ENCODE measurements at regions not wholly inside any gene's neighbourhood (a gene's known extent, or its start where the extent isn't known, plus 50 kb on each side); places are given as distances from the start of the nearest gene placed in this dataset.

DNA sequence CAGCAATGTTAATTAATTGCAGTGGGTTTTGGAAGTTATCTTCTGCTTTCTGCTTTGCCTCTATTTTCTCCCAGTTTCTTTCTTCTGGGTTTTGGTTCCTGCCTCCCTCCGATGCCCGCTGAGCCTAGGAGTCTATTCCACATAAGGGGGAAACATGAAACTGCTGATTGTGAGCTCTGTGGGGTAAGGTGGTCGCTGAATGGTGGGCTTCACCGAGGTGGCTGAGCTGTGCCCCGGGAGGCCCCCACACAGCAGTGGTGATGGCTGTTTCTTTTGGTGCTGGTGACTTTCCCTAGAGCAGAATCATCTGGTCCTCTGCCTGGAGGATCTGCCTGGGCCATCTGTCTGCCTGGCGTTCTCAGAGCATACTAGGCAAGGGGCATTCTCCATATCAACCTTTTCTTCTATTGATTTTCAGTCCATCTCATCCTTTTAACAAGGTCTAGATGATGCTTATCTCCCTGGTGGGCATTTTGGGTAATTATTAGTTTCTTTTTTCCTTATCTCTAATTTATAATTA, 68.8 kb upstream of the ATP2B2 start:
- Mint-ChIP-seq H3K27me3 (ENCODE audit: low read depth in 3 of 3) (peaks cover 3 to 4% (median 4%) of the 10 kb centered on the region in 3 donors), H3K4me1 (no peaks in the 10 kb centered on the region), H3K4me3 (no peak overlapping the region), H3K27ac (peak overlapping the region in 1 of 6 donors; percentile 17), H3K36me3 (no peaks in the 10 kb centered on the region), H3K9me3 (no peaks in the 10 kb centered on the region)
- DNase-seq = no peak

DNA sequence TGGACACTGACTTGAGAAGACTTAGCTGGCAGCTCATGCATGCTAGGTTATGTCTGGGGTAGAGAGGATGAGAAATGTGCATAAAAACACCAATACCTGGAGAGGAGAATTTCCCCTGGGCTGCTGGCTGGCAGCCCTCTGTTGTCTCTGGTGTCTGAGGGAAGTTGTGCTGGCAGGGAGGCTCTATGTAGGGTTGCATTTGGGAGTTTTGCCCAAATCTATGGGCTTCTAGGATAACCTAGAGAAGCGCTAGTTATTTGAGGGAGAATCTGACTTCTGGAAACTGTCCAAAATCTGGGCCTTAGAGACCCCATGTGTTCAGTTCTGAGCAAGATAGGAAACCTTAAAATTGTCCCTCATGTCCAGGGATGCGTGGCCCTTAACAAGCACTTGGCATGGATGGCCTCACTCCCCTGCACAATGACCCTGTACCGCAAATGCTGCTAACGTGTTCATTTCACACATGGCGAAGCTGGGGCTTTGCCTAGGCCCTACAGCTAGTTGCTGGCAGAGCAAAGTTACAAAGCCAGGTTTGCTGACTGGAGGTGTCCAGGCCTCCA, 70.3 kb upstream of the ATP2B2 start:
- H3K4me3 Mint-ChIP-seq = no peak overlapping the region

DNA sequence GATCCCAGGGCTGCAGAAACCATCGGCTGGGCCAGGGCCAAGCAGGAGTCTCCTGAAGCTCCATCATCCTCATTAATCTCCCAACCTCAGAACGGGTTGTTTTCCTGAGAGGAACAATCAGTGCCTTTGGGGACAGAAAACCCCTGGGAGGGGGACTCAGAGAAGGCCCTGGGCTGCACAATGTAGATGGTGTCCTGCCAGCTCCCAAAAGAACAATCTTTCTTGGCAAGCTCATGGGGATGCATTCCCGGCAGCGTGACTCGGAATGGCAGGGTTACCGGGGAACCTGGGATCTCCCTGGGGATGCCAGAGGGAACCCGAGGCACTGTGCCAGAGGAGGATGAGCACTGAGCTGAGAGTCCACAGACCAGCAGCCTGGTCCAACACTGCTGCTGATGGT, 72.1 kb upstream of the ATP2B2 start:
- no peak for DNase-seq
- no peak overlapping the region for H3K4me3 Mint-ChIP-seq
- no peaks in the 10 kb centered on the region for H3K36me3 Mint-ChIP-seq
- no peaks in the 10 kb centered on the region for H3K4me1 Mint-ChIP-seq
- peaks cover 4 to 6% (median 4%) of the 10 kb centered on the region in 3 donors for H3K27me3 Mint-ChIP-seq (ENCODE audit: low read depth in 3 of 3)
- H3K9me3 Mint-ChIP-seq = no peaks in the 10 kb centered on the region
- no peak overlapping the region for H3K27ac Mint-ChIP-seq

More for the DNA sequence above, 70.3 kb upstream of the ATP2B2 start:
- Mint-ChIP-seq H3K4me1 (no peaks in the 10 kb centered on the region), H3K36me3 (no peaks in the 10 kb centered on the region), H3K9me3 (no peaks in the 10 kb centered on the region), H3K27me3 (ENCODE audit: low read depth in 3 of 3) (peaks cover 3 to 4% (median 4%) of the 10 kb centered on the region in 3 donors), H3K27ac (no peak overlapping the region)
- no peak for DNase-seq

DNA sequence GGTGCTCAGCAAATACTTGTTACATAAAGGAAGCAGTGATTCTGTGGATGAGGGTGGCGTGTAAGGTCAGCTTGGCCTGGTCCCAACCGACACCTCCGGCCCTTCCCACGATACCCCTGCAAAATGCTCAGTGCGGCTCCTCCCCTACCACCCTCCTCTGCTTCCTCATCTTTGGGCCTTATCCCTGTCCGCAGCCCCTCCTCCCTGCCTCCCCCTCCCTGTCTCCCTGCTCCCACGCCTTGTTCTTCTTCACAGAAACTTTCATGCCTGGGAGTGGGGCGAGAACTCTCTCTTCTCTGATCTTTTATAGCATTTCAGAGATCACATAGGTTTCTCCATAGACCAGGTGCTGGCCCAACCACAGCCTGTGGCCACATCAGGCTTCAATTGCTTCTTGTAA, 75.0 kb upstream of the ATP2B2 start:
- Mint-ChIP-seq H3K27ac (no peak overlapping the region), H3K27me3 (ENCODE audit: low read depth in 3 of 3) (peaks cover 1 to 6% (median 3%) of the 10 kb centered on the region in 3 donors), H3K4me3 (no peak overlapping the region), H3K36me3 (no peaks in the 10 kb centered on the region), H3K4me1 (no peaks in the 10 kb centered on the region), H3K9me3 (no peaks in the 10 kb centered on the region)
- no peak for DNase-seq

DNA sequence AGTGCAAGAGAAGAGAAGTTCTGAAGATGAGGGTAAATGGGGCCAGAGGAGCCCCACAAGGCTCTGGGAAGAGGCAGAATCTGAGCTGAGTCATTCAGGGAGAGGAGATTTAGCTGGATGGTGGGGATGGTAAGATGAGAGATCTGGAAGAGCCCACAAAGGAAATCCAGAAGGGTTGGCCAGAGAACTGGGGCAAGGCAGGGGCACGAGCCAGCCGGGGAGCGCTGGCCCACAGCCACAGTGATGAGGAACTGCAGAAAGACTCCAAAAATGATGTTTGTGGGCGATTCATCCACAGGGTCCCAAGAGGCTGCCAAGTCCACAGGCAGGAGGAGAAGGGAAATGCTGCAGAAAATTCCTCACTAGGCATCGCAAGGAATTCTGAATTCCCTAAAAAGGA, 75.9 kb upstream of the ATP2B2 start:
- H3K27ac Mint-ChIP-seq = peak overlapping the region in 1 of 6 donors; percentile 20
- no peaks in the 10 kb centered on the region for H3K36me3 Mint-ChIP-seq
- H3K9me3 Mint-ChIP-seq = no peaks in the 10 kb centered on the region
- H3K4me1 Mint-ChIP-seq = no peaks in the 10 kb centered on the region
- no peak for DNase-seq
- H3K4me3 Mint-ChIP-seq = no peak overlapping the region
- peaks cover 1 to 6% (median 6%) of the 10 kb centered on the region in 3 donors for H3K27me3 Mint-ChIP-seq (ENCODE audit: low read depth in 3 of 3)

DNA sequence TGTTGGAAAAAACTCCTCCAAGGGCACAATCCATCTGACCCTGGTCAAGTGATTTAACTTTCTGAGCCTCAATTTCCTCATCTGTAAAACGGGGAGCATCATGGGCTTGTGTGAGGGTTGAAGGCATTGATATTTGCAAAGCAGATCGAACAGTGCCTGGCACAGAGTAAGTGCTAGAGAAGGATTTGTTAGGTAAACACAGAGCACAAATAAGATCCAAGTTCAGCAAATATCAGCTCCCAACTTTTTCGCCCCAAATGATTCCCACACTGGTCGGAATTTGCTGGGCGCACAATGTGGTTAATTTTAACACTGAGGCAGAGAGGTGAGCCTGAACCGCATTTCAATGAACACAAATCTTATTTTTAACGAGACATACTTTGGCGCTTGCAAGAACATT, 76.3 kb upstream of the ATP2B2 start:
- DNase-seq = no peak
- H3K4me1 Mint-ChIP-seq = no peaks in the 10 kb centered on the region
- H3K9me3 Mint-ChIP-seq = no peaks in the 10 kb centered on the region
- H3K27me3 Mint-ChIP-seq (ENCODE audit: low read depth in 3 of 3) = peaks cover 1 to 6% (median 6%) of the 10 kb centered on the region in 3 donors
- H3K27ac Mint-ChIP-seq = no peak overlapping the region
- H3K4me3 Mint-ChIP-seq = no peak overlapping the region
- H3K36me3 Mint-ChIP-seq = no peaks in the 10 kb centered on the region

DNA sequence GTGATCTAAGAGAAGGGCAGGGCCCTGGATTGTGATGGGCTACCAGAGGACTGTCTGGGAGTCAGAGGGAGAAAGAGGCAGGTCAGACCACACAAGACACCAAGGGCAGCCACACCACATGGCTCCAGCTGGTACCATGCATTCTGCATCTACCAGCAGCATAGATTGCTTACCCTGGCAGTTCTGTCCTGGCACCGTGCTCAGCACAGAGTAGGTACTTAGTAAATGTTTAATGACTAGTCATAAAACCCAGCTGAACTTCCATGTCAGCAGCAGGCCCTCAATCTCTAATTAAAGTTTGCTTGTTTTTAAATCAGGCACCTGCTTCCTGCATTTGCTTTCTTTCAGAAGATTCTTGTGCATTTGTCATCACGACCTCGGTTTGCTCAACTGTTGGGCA, 77.3 kb upstream of the ATP2B2 start:
- Mint-ChIP-seq H3K4me3 (no peak overlapping the region), H3K4me1 (no peaks in the 10 kb centered on the region), H3K27me3 (ENCODE audit: low read depth in 3 of 3) (peaks cover 1 to 8% (median 6%) of the 10 kb centered on the region in 3 donors), H3K36me3 (no peaks in the 10 kb centered on the region), H3K9me3 (no peaks in the 10 kb centered on the region), H3K27ac (no peak overlapping the region)
- DNase-seq = no peak

DNA sequence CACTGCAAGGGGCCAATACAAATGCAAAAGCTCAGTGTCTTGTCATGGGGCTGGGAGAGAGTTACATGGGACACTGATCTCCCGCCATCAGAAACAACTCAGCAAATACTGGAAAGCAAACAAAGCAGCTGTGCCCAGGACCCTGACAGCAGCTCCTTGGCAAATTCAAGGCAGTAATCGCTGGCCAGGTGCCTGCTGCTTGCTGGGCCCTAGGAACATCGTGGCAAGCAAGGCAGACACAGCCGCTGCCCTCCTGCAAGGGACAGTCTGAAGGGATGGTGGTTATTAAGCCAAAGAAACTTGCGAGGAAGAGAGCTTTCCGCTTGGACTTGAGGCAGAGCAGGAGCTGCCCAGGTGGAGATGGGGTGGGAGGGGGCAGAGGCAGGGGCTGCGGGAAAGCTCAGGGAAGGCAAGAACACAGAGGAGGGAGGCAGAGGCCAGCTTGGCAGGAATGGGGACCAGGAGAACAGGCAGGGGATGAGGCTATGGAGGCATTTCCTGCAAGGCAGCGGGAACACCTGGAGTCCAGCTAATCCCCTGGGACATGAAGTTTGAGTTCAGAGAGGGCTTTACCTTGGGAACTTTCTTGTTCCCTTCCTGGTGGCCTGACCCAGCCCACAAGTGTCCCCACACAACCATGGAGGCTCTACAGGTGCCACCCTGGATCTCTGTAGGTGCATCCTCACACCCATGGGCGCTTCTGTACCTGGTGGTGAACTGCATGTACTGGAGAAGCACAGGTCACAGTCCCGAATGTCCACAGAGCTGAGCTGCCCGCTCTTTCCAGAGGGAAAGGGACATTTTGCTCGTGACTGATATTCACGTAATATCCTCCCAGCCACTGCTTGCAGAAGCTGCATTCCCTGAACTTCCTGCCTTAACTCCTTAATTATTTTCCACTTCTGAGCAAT, 78.7 kb upstream of the ATP2B2 start:
- Mint-ChIP-seq H3K9me3 (no peaks in the 10 kb centered on the region), H3K4me3 (no peak overlapping the region), H3K36me3 (no peaks in the 10 kb centered on the region), H3K27me3 (ENCODE audit: low read depth in 3 of 3) (peaks cover 1 to 8% (median 4%) of the 10 kb centered on the region in 3 donors), H3K4me1 (no peaks in the 10 kb centered on the region), H3K27ac (no peak overlapping the region)
- DNase-seq = no peak

DNA sequence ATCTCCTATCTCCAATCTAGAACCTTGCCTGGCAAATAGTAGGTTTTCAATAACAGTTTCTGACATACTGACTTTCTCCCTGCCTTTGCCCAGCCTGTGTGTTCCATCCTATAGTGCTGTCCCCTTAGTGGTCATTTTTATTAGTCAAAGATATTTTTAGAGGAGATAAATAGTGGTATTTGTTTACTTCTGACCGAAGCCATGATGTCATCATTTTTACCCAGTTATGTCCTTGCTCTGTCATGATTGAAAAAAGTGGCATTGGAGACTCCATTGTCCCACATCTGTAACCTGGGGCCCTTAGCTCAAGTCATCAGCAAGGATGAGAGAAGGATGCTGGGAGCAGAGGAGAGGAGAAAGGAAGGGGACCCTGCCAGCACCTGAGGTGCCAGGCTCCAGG, 80.6 kb upstream of the ATP2B2 start:
- no peak overlapping the region for H3K27ac Mint-ChIP-seq
- DNase-seq = no peak

DNA sequence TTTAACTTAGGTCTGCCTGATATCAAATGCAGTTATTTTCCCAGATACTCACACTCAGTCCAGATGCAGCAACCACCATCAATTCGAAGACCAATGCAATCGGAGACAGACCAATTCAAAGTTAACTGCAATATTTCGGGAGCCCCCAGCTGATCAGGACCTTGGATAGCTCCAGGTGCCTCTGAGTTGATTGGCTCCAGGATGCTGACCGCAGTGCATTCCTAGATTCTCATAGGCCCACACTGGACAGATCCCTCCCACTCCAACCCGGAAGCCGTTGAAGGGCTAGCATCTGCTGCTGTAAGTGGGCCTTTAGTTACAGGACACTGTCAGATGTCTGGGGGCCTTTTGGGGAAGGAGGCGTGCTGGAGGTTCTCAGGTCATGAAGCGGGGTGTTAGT, 89.5 kb upstream of the ATP2B2 start:
- Mint-ChIP-seq H3K27me3 (ENCODE audit: low read depth in 3 of 3) (peaks cover 1 to 20% (median 4%) of the 10 kb centered on the region in 3 donors), H3K27ac (no peak overlapping the region), H3K9me3 (no peaks in the 10 kb centered on the region), H3K36me3 (no peaks in the 10 kb centered on the region), H3K4me3 (no peak overlapping the region), H3K4me1 (no peaks in the 10 kb centered on the region)
- peak; percentile 22 to 30 (median 25) for DNase-seq

More for the DNA sequence above, 80.6 kb upstream of the ATP2B2 start:
- H3K4me3 Mint-ChIP-seq = no peak overlapping the region
- H3K27me3 Mint-ChIP-seq (ENCODE audit: low read depth in 3 of 3) = peaks cover 1 to 8% (median 5%) of the 10 kb centered on the region in 3 donors
- H3K4me1 Mint-ChIP-seq = no peaks in the 10 kb centered on the region
- H3K9me3 Mint-ChIP-seq = no peaks in the 10 kb centered on the region
- H3K36me3 Mint-ChIP-seq = no peaks in the 10 kb centered on the region

DNA sequence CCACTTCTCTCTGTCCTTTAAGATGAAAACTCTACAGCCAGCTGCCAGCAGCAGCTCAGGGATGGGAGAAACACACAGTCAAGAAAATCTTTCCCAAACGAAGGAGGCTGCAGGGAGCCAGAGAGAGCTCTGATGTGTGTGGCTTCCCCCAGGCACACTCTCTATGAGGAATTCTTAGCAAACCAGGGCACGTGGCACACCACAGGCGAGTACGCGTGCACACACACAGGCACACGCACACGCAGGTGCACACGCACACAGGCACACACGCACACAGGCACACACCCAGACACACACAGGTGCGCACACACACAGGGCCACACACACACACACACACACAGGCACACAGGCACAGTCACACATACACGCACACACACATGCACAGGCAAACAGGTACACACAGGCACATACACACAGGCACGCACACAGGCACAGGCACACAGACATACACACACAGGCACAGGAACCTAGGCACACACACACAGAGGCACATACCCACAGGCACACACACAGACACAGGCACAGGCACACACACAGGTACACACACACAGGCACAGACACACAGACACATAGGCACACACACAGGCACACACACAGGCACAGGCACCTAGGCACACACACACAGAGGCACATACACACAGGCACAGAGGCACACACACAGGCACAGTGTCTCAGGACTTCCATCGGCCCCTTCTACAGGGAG, 91.5 kb upstream of the ATP2B2 start:
- no peak overlapping the region for H3K4me3 Mint-ChIP-seq
- H3K9me3 Mint-ChIP-seq = no peaks in the 10 kb centered on the region
- peaks cover 1 to 17% (median 3%) of the 10 kb centered on the region in 3 donors for H3K27me3 Mint-ChIP-seq (ENCODE audit: low read depth in 3 of 3)
- no peak for DNase-seq
- no peaks in the 10 kb centered on the region for H3K4me1 Mint-ChIP-seq
- no peaks in the 10 kb centered on the region for H3K36me3 Mint-ChIP-seq
- H3K27ac Mint-ChIP-seq = no peak overlapping the region

DNA sequence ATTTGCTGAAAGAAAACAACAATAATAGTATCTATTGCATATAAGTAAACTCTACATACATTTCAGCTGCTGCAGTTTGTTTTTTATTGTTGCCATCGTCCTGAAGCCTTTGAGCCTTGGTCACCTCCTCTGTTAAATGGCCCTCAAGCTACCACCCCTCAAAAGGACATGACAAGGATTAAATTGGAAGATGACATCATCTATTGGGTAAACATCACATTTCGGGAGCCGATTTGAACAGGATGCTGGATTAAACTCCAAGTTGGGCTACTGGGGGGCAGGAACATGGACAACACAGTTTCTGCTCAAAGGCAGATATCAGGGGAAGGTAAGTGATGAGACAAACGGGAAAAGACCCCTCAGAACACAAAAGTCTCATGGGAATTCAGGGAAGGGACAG, 92.3 kb upstream of the ATP2B2 start:
- H3K4me3 Mint-ChIP-seq = no peak overlapping the region
- H3K27ac Mint-ChIP-seq = no peak overlapping the region
- H3K36me3 Mint-ChIP-seq = no peaks in the 10 kb centered on the region
- peaks cover 1 to 17% (median 3%) of the 10 kb centered on the region in 3 donors for H3K27me3 Mint-ChIP-seq (ENCODE audit: low read depth in 3 of 3)
- H3K4me1 Mint-ChIP-seq = no peaks in the 10 kb centered on the region
- no peak for DNase-seq
- no peaks in the 10 kb centered on the region for H3K9me3 Mint-ChIP-seq

DNA sequence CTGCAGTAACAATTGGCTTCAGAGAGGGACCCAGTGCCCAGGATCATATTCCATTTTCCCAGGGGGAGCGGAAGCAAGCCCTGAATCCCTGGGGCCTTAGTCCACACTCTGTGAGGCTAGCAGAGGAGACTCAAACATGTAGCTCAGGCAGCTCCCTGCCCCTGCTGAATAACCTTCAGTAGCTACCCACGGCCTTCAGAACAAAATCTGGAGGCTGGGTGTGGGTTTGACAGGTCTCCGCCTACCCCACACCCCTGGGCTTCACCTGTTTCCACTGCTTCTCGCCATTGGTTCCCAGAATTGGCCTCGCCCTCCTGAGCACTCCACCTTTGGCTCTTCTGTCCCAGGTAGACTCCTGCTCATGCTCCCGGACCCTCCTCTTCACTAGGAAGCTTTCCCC, 93.6 kb upstream of the ATP2B2 start:
- H3K36me3 Mint-ChIP-seq = no peaks in the 10 kb centered on the region
- H3K27ac Mint-ChIP-seq = no peak overlapping the region
- no peaks in the 10 kb centered on the region for H3K9me3 Mint-ChIP-seq
- DNase-seq = no peak
- no peak overlapping the region for H3K4me3 Mint-ChIP-seq
- H3K4me1 Mint-ChIP-seq = no peaks in the 10 kb centered on the region
- H3K27me3 Mint-ChIP-seq (ENCODE audit: low read depth in 3 of 3) = peaks cover 3 to 17% (median 3%) of the 10 kb centered on the region in 3 donors

DNA sequence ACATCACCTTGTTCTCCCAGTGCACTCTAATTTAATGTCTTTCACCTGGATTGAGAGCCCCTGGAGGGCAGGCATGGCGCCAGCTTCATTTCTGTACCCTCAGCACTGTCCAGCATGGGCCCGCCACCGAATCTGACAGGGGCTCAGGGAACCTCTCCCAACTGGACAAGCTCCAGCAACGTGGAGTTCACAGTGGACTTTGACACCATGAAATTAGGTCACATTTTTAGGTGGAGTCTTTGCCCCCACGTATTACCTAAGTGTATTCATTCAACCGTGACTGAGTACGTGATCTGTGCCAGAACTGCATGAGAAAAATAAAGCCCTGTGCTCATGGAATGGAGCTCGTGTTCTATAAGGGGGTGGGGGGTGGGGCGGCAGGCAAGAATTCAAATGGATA, 94.1 kb upstream of the ATP2B2 start:
- no peaks in the 10 kb centered on the region for H3K4me1 Mint-ChIP-seq
- no peak overlapping the region for H3K27ac Mint-ChIP-seq
- H3K27me3 Mint-ChIP-seq (ENCODE audit: low read depth in 3 of 3) = peaks cover 3 to 20% (median 3%) of the 10 kb centered on the region in 3 donors
- no peak for DNase-seq
- H3K36me3 Mint-ChIP-seq = no peaks in the 10 kb centered on the region
- no peaks in the 10 kb centered on the region for H3K9me3 Mint-ChIP-seq
- no peak overlapping the region for H3K4me3 Mint-ChIP-seq
